ENCODE measurements at regions not wholly inside any gene's neighbourhood (a gene's known extent, or its start where the extent isn't known, plus 50 kb on each side); places are given as distances from the start of the nearest gene placed in this dataset.

GRCh38 chr9:87089506-87089905, 142.2 kb upstream of the GAS1 start:
- CTCF ChIA-PET: interaction anchor here (0.7 kb wide), 1 partner anchor 32 kb away, joined by 3 read pairs; no protein-coding TSS in a partner anchor
- POLR2A ChIA-PET: no interaction called here
- TF ChIP-seq CTCF (IDR thresholded peaks at IDR 0.05; ENCODE audit: insufficient read depth, low read length, missing control alignments): no peak
- no peak for DNase-seq (ENCODE audit: low read depth, low spot score)
- no peak overlapping the region for H3K4me3 ChIP-seq (ENCODE audit: low read depth, low read length)

GRCh38 chr9:87089929-87090328, 142.6 kb upstream of the GAS1 start:
- no peak for DNase-seq (ENCODE audit: low read depth, low spot score)
- H3K4me3 ChIP-seq (ENCODE audit: low read depth, low read length): no peak overlapping the region
- ChIA-PET CTCF (interaction anchor here (0.7 kb wide), 1 partner anchor 32 kb away, joined by 3 read pairs; no protein-coding TSS in a partner anchor), POLR2A (no interaction called here)
- no peak for TF ChIP-seq CTCF (IDR thresholded peaks at IDR 0.05; ENCODE audit: insufficient read depth, low read length, missing control alignments)

- CTCF ChIA-PET: interaction anchor here (1.3 kb wide), 1 partner anchor 11 kb away, joined by 3 read pairs; no protein-coding TSS in a partner anchor
- POLR2A ChIA-PET: no interaction called here
- H3K4me3 ChIP-seq (ENCODE audit: low read depth, low read length): no peak overlapping the region
- no peak for TF ChIP-seq CTCF (IDR thresholded peaks at IDR 0.05; ENCODE audit: insufficient read depth, low read length, missing control alignments)
- DNase-seq (ENCODE audit: low read depth, low spot score): no peak
Measured at GRCh38 chr9:87093777-87094176, 146.5 kb upstream of the GAS1 start.

- no peak for TF ChIP-seq CTCF (IDR thresholded peaks at IDR 0.05; ENCODE audit: insufficient read depth, low read length, missing control alignments)
- H3K4me3 ChIP-seq (ENCODE audit: low read depth, low read length): no peak overlapping the region
- ChIA-PET CTCF (interaction anchor here (0.6 kb wide), 1 partner anchor 459 kb away, joined by 3 read pairs; no protein-coding TSS in a partner anchor), POLR2A (no interaction called here)
- no peak for DNase-seq (ENCODE audit: low read depth, low spot score)
Measured at GRCh38 chr9:87095951-87096350, 148.6 kb upstream of the GAS1 start.

- H3K4me3 ChIP-seq (ENCODE audit: low read depth, low read length): no peak overlapping the region
- no peak for DNase-seq (ENCODE audit: low read depth, low spot score)
- no peak for TF ChIP-seq CTCF (IDR thresholded peaks at IDR 0.05; ENCODE audit: insufficient read depth, low read length, missing control alignments)
- CTCF ChIA-PET: no interaction called here
- POLR2A ChIA-PET: no interaction called here
Measured at GRCh38 chr9:87096506-87096905, 149.2 kb upstream of the GAS1 start.

GRCh38 chr9:87097238-87097637, 149.9 kb upstream of the GAS1 start:
- no peak overlapping the region for H3K4me3 ChIP-seq (ENCODE audit: low read depth, low read length)
- ChIA-PET POLR2A (no interaction called here), CTCF (no interaction called here)
- no peak for TF ChIP-seq CTCF (IDR thresholded peaks at IDR 0.05; ENCODE audit: insufficient read depth, low read length, missing control alignments)
- no peak for DNase-seq (ENCODE audit: low read depth, low spot score)

All from AG04449 (cell line).